Fibroblast of skin of right quadriceps (primary cell): ENCODE measurements at regions not wholly inside any gene's neighbourhood (a gene's known extent, or its start where the extent isn't known, plus 50 kb on each side); places are given as distances from the start of the nearest gene placed in this dataset.

Experiments
- DNase-seq: peaks from one replicate; pipeline ENCODE4 v3.0.0-alpha.2; 2013

DNA sequence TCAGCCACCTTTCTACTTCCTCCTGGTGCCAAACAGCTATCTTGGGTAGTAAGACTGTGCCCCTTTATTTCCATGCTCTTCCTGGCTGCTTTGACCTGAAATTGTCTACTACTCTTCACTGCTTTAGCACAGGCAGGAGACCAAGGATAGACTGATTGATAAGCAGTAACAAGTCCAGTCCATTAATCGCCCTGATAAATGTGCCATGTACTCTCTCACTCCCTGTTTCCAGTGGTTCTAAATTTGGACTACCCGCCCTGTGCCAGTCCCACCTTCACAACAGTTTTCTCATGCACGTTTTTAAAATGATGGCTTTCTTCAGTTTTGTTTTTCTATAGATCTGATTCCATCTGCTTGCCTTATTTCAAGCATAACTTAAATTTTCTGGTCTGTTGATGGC, 189.6 kb upstream of the RBMS1 start:
- no peak for DNase-seq

- DNase-seq, result no peak
Observed at GRCh38 chr2:160687629-160688028, 194.0 kb upstream of the RBMS1 start.

DNA sequence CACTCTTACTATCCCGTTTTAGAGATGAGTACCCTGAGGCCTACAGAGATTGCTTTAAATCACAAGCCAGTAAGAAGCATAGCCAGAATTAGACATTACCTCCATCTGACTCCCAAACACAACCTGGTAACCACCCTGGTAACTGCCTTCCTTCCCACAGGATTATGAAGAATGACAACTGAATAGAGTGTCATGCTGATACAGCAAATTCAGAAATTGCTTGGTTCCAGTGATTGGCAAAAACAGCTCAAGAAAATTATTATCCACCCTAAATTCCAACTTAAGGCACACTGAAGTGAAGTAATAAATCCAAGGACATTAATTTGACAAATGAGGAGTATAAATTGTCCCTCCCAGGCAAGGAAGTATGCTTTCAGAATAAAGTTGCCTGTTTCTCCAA, 195.8 kb upstream of the RBMS1 start:
- no peak for DNase-seq

- no peak for DNase-seq
Observed at GRCh38 chr2:160694221-160694620, 200.6 kb upstream of the RBMS1 start.

DNA sequence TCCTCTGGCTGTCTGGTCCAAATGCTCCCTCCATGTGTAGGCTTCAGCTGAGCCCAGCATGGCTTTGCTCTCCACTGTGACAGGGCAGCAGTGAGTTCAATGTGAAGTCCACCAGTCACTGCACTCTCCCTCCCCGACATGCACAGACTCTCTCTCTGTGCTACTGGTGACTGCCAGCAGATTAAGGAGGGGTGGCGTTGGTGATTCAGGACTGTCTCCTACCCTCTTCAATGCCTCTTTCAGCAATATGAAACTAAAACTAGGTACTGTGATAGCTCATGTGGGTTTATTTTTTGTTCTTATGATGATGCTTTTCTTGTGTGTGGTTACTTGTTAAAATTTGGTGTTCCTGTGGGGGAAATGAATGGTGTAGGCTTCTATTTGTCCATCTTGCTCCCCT, 201.0 kb upstream of the RBMS1 start:
- DNase-seq, result no peak

DNA sequence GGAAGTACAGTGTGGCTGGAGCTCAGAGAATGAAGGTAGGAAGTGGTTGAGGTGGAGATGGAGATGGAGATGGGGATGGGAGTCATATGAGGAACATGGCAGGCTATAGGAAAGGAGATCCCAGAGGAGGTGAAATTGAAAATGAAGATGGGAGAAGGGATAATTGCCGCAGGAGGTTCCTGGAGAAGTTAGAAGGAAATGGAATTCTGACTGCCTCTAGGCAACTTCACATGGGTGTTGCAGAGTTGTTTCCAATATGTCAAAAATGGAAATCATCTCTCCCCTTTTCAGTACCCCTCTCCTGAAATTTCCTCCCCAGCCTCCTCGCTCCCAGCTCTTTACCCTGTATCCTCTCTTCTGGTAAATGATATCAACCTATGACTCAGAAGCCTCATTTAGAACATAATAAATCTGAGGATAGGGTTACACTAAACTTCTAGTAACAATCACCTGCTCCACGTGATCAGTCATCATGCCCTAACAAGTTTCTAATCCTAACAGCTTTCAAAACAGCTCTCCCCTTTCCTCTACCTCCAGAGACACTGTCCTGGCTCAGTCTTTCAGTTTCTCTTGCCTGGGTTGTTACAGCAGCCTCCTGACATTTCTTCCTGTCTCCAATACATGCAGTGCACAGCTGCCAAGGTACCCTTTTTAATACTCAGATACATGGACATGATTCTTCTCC, 201.9 kb upstream of the RBMS1 start:
- peak; percentile 54 for DNase-seq

DNA sequence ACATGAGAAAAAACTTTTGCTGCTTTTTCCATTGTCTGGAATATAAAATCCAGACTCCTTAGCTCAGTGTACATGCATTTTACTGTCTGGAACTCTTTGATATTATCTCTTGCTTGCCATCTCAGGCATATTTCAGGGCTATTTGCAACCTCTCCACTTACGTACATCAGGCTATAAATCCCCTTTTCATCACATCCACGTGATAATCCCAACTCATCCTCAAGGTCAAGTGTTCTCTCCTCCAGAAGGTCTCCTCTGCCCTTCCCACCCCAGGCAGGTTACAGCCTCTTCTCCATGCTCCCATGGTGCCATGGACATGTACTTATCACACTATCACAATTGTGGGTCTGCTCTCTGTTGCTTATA, 202.5 kb upstream of the RBMS1 start:
- peak; percentile 39 for DNase-seq

GRCh38 chr2:160697817-160698216, 204.2 kb upstream of the RBMS1 start:
- DNase-seq, result no peak

GRCh38 chr2:160700021-160700814, 206.6 kb upstream of the RBMS1 start:
- peak; percentile 91 for DNase-seq

GRCh38 chr2:160701822-160702221, 208.2 kb upstream of the RBMS1 start:
- no peak for DNase-seq

DNA sequence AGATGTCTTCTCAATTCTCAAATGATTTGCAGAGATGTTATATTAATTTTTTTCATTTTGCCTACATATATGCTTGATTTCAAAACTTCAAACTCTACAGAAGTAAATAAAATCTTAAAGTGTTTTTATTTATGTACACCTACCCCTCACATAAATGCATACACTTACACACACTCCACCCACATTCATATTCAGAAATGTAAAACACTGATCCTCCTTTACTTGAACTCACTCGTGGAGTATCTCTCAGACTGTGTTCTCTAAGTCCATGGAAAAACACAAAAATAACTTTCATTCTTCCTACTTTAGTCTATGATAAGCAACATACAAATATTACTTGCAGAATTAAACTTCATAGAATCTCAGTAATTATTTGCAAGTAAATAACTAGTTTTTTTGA, 209.1 kb upstream of the RBMS1 start:
- DNase-seq, result no peak

- DNase-seq, result no peak
Observed at GRCh38 chr2:160703648-160704585, 210.3 kb upstream of the RBMS1 start.

GRCh38 chr2:160715428-160715827, 221.8 kb upstream of the RBMS1 start:
- no peak for DNase-seq

- peak; percentile 78 for DNase-seq
Observed at GRCh38 chr2:160719116-160719515, 225.5 kb upstream of the RBMS1 start.

DNA sequence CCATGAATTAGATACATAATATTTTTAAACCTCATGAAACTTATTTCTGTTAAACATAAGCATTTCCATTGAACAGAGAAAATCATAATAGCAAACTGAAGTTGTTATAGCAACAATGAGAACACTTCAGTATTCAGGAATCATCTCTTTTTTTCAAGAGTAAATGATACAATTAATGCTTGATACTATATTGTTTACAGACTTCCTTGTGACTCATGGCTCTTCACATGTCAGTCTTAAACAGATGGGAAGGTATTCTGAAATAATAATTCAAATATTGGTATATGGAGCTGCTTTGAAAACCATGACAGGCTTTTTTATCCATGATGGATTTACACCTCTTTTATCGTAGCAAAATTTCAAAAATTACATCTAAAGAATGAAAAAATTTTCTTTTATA, 226.5 kb upstream of the RBMS1 start:
- DNase-seq, result no peak

- peak; percentile 72 for DNase-seq
Observed at GRCh38 chr2:160721089-160722040, 227.8 kb upstream of the RBMS1 start.

GRCh38 chr2:160726046-160726445, 232.4 kb upstream of the RBMS1 start:
- DNase-seq, result no peak

DNA sequence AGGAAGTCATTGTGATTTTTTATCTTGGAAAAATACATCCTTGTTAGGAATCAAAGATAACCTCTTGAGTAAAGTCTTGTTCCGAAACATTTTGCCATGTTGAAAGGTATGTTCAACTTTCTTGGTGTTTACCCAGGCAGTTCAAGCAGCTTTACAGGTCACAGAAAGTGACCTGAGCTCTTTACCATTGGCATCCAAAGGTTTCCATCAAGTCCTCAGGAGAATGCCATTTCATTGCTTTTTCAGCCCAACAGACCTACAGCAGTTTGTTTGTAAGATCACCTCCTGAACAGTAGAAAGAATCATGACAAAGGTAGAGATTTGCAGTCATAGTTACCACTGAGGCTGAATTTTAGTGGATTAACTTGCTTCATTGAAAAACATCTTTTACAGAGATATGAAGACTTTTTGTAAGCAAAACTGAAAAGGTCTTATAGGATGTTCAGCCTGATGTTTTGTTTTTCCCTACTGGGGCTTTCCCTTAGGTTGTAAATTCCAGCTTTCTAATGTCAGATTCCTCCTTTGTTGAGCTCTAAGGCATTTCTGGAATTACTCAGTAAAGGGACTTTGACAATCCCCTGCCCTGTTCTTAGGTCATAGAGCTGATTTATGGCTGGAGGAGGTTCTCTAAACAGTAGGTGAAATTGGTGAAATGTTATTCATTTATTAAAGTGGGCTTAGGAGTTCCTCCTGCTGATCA, 236.8 kb upstream of the RBMS1 start:
- DNase-seq, result peak; percentile 65

- no peak for DNase-seq
Observed at GRCh38 chr2:160731415-160731814, 237.8 kb upstream of the RBMS1 start.

DNA sequence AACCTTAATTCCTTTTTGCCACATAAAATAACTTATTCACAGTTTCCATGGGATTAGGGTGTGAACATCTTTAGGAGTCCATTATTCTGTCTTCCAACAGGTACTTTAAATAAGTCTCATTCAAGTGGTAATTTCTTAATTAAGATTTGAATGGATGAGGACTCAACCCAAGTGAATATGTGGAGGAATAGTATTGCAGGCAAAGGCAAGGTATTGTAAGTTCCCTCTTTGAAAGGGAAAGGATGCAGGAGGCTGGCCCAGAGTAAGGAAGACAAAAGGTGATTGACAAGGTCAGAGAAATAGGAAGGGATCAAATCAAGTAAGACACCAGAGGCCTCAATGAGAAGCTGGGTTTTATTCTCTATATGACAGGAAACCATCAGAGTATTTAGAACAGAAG, 238.2 kb upstream of the RBMS1 start:
- no peak for DNase-seq

GRCh38 chr2:160735696-160736095, 242.1 kb upstream of the RBMS1 start:
- no peak for DNase-seq
